ENCODE measurements at regions not wholly inside any gene's neighbourhood (a gene's known extent, or its start where the extent isn't known, plus 50 kb on each side); places are given as distances from the start of the nearest gene placed in this dataset.

- Histone ChIP-seq H3K27ac (ENCODE audit: extremely low read length, insufficient read depth, low read length) (no peak overlapping the region), H3K9me3 (ENCODE audit: low read length) (peaks cover 7% of the 10 kb centered on the region; the same call in 1 of the 2 replicates), H3K4me1 (ENCODE audit: insufficient read depth, low read length) (peaks cover 18% of the 10 kb centered on the region), H3K27me3 (ENCODE audit: control insufficient read depth in 1 of 2, insufficient read depth in 2 of 2, low read length in 2 of 2) (peaks cover 1 to 4% of the 10 kb centered on the region in 2 experiments; a peak in 4 of 5 replicates), H4K20me1 (ENCODE audit: insufficient read depth, low read length) (no peaks in the 10 kb centered on the region), H3K79me2 (ENCODE audit: insufficient read depth, low read length) (no peaks in the 10 kb centered on the region), H3K4me3 (replicated peaks in 1 of 3; ENCODE audit: insufficient read depth in 1 of 3, low read depth in 2 of 3, low read length in 3 of 3) (no peak overlapping the region), H2AFZ (ENCODE audit: low read length) (no peak overlapping the region), H3K4me2 (ENCODE audit: low read depth, low read length) (no peak overlapping the region), H3K9ac (ENCODE audit: insufficient read depth, low read depth, low read length) (no peak overlapping the region), H3K36me3 (replicated peaks in 1 of 2; ENCODE audit: control insufficient read depth in 1 of 2, insufficient read depth in 2 of 2, low read length in 2 of 2) (no peaks in the 10 kb centered on the region)
- BruUV-seq (replicated peaks): no TSS peak
- intact Hi-C loops (cut with micrococcal nuclease; ENCODE audit: unreplicated experiment) (no loop called here), in situ Hi-C loops (cut with HindIII; ENCODE audit: extremely low pct_ligation_motif_present, low pct_unique_long_range_greater_than_20kb) (no loop called here)
- DNase-seq (ENCODE audit: low spot score) (peak; percentile 37), FAIRE-seq (no peak), ATAC-seq (peak; percentile 93)
- ChIA-PET CTCF (ENCODE audit: low intra/inter-chr PET ratio, low total read pairs) (no interaction called here), POLR2A (no interaction called here)
- 11% methylated on average over 4 of the region's 4 CpGs for WGBS (ENCODE audit: low lambda C conversion rate)
- TF ChIP-seq IRF1 (CRISPR knock-in tag; IDR thresholded peaks at IDR 0.05; ENCODE audit: low read depth) (no peak), HNF4G (IDR thresholded peaks at IDR 0.05; ENCODE audit: borderline replicate concordance, low read depth, low read length) (peak; percentile 41; the same call in 1 of the 2 replicates), HNF4G (CRISPR knock-in tag; IDR thresholded peaks at IDR 0.05; ENCODE audit: borderline replicate concordance, low read depth) (no peak), ZNF691 (CRISPR knock-in tag; IDR thresholded peaks at IDR 0.05; ENCODE audit: borderline replicate concordance, low read depth) (peak; percentile 87), SOX5 (CRISPR knock-in tag; IDR thresholded peaks at IDR 0.05; ENCODE audit: borderline replicate concordance) (peak; percentile 44; the same call in 1 of the 2 replicates), SOX13 (IDR thresholded peaks at IDR 0.05) (no peak), SOX13 (CRISPR knock-in tag; conservative IDR thresholded peaks at IDR 0.05 in 1 of 2, IDR thresholded peaks at IDR 0.05 in 1 of 2) (peak in 1 of 2 experiments; percentile 53; a peak in 1 of 4 replicates), ZNF292 (CRISPR knock-in tag; IDR thresholded peaks at IDR 0.05; ENCODE audit: borderline replicate concordance, low read depth) (peak; percentile 43; the same call in 1 of the 2 replicates), PAXIP1 (CRISPR knock-in tag; conservative IDR thresholded peaks at IDR 0.05) (0 out of 2 replicates have a peak, but pooled peaks have one; percentile 39), ZNF24 (IDR thresholded peaks at IDR 0.05) (no peak), TARDBP (CRISPR knock-in tag; IDR thresholded peaks at IDR 0.05) (no peak), PLRG1 (conservative IDR thresholded peaks at IDR 0.05) (no peak), SETDB1 (CRISPR knock-in tag; IDR thresholded peaks at IDR 0.05; ENCODE audit: borderline replicate concordance) (no peak), FOXP1 (IDR thresholded peaks at IDR 0.05) (no peak), FOXP1 (CRISPR knock-in tag; IDR thresholded peaks at IDR 0.05) (peak; percentile 51), SOX6 (IDR thresholded peaks at IDR 0.05) (no peak), SOX6 (CRISPR knock-in tag; IDR thresholded peaks at IDR 0.05) (peak; percentile 54; the same call in 1 of the 2 replicates), CCAR2 (optimal IDR thresholded peaks at IDR 0.05; ENCODE audit: low read depth, low read length) (no peak), RARG (CRISPR knock-in tag; IDR thresholded peaks at IDR 0.05; ENCODE audit: low read depth) (no peak), TFAP4 (IDR thresholded peaks at IDR 0.05; ENCODE audit: borderline replicate concordance, low read depth) (peak; percentile 49; the same call in 1 of the 2 replicates), RAD51 (IDR thresholded peaks at IDR 0.05; ENCODE audit: borderline replicate concordance) (no peak)
Measured at GRCh38 chr22:49185312-49185969, 642.2 kb downstream of the BRD1 start.

Measured in HepG2 (cell line).